ENCODE measurements at regions not wholly inside any gene's neighbourhood (a gene's known extent, or its start where the extent isn't known, plus 50 kb on each side); places are given as distances from the start of the nearest gene placed in this dataset.
"Not testable (repeated sequence)": the region's sequence is repeated elsewhere in the genome, so short reads cannot be mapped to it uniquely, and the experiment has no call there.

- H3K27ac ChIP-seq (ENCODE audit: extremely low read length, insufficient read depth, low read length); H3K9me3 ChIP-seq (ENCODE audit: low read length); DNase-seq (ENCODE audit: low spot score); H3K9ac ChIP-seq (ENCODE audit: insufficient read depth, low read depth, low read length); H3K4me3 ChIP-seq (replicated peaks in 1 of 3; ENCODE audit: insufficient read depth in 1 of 3, low read depth in 2 of 3, low read length in 3 of 3); H3K79me2 ChIP-seq (ENCODE audit: insufficient read depth, low read length); intact Hi-C loops (cut with micrococcal nuclease; ENCODE audit: unreplicated experiment); H3K4me1 ChIP-seq (ENCODE audit: insufficient read depth, low read length); POLR2A ChIA-PET; FAIRE-seq; CTCF ChIA-PET (ENCODE audit: low intra/inter-chr PET ratio, low total read pairs); H4K20me1 ChIP-seq (ENCODE audit: insufficient read depth, low read length); H3K27me3 ChIP-seq (ENCODE audit: control insufficient read depth in 1 of 2, insufficient read depth in 2 of 2, low read length in 2 of 2); H3K36me3 ChIP-seq (replicated peaks in 1 of 2; ENCODE audit: control insufficient read depth in 1 of 2, insufficient read depth in 2 of 2, low read length in 2 of 2); BruUV-seq (replicated peaks); H3K4me2 ChIP-seq (ENCODE audit: low read depth, low read length); H2AFZ ChIP-seq (ENCODE audit: low read length); in situ Hi-C loops (cut with HindIII; ENCODE audit: extremely low pct_ligation_motif_present, low pct_unique_long_range_greater_than_20kb); ATAC-seq: not testable (repeated sequence)
These were observed 116.0 kb downstream of the PMAIP1 start for GRCh38 chr18:60015826-60016225.

DNA sequence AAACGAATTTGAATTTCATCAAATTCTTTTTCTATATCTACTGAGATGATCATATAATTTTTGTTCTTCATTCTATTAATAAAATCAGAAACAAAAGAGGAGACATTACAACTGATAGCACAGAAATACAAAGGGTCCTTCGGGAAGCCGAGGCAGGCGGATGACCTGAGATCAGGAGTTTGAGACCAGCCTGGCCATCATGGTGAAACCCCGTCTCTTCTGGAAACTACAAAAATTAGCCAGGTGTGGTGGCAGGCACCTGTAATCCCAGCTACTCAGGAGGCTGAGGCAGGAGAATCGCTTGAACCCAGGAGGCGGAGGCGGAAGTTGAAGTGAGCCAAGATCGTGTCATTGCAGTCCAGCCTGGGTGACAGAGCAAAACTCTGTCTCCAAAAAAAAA is 113.4 kb downstream of the PMAIP1 start:
- H3K27ac ChIP-seq (ENCODE audit: extremely low read length, insufficient read depth, low read length); POLR2A ChIA-PET; BruUV-seq (replicated peaks); H3K9me3 ChIP-seq (ENCODE audit: low read length); H3K9ac ChIP-seq (ENCODE audit: insufficient read depth, low read depth, low read length); FAIRE-seq; H3K4me1 ChIP-seq (ENCODE audit: insufficient read depth, low read length); H4K20me1 ChIP-seq (ENCODE audit: insufficient read depth, low read length); in situ Hi-C loops (cut with HindIII; ENCODE audit: extremely low pct_ligation_motif_present, low pct_unique_long_range_greater_than_20kb); H2AFZ ChIP-seq (ENCODE audit: low read length); intact Hi-C loops (cut with micrococcal nuclease; ENCODE audit: unreplicated experiment); ATAC-seq; DNase-seq (ENCODE audit: low spot score); H3K27me3 ChIP-seq (ENCODE audit: control insufficient read depth in 1 of 2, insufficient read depth in 2 of 2, low read length in 2 of 2); H3K4me2 ChIP-seq (ENCODE audit: low read depth, low read length); CTCF ChIA-PET (ENCODE audit: low intra/inter-chr PET ratio, low total read pairs); H3K4me3 ChIP-seq (replicated peaks in 1 of 3; ENCODE audit: insufficient read depth in 1 of 3, low read depth in 2 of 3, low read length in 3 of 3); H3K36me3 ChIP-seq (replicated peaks in 1 of 2; ENCODE audit: control insufficient read depth in 1 of 2, insufficient read depth in 2 of 2, low read length in 2 of 2); H3K79me2 ChIP-seq (ENCODE audit: insufficient read depth, low read length): not testable (repeated sequence)
- WGBS (ENCODE audit: low lambda C conversion rate) = 58% methylated on average over 9 of the region's 9 CpGs

- DNase-seq (ENCODE audit: low spot score) = no peak
- no peak for ATAC-seq
- in situ Hi-C loops (cut with HindIII; ENCODE audit: extremely low pct_ligation_motif_present, low pct_unique_long_range_greater_than_20kb) (no loop called here), intact Hi-C loops (cut with micrococcal nuclease; ENCODE audit: unreplicated experiment) (no loop called here)
- no peaks in the 10 kb centered on the region for H3K79me2 ChIP-seq (ENCODE audit: insufficient read depth, low read length)
- H3K4me3 ChIP-seq (replicated peaks in 1 of 3; ENCODE audit: insufficient read depth in 1 of 3, low read depth in 2 of 3, low read length in 3 of 3) = no peak overlapping the region
- H3K36me3 ChIP-seq (replicated peaks in 1 of 2; ENCODE audit: control insufficient read depth in 1 of 2, insufficient read depth in 2 of 2, low read length in 2 of 2) = no peaks in the 10 kb centered on the region
- no peaks in the 10 kb centered on the region for H3K27me3 ChIP-seq (ENCODE audit: control insufficient read depth in 1 of 2, insufficient read depth in 2 of 2, low read length in 2 of 2)
- H3K27ac ChIP-seq (ENCODE audit: extremely low read length, insufficient read depth, low read length) = no peak overlapping the region
- H3K4me1 ChIP-seq (ENCODE audit: insufficient read depth, low read length) = no peaks in the 10 kb centered on the region
- ChIA-PET CTCF (ENCODE audit: low intra/inter-chr PET ratio, low total read pairs) (no interaction called here), POLR2A (no interaction called here)
- WGBS (ENCODE audit: low lambda C conversion rate) = 69% methylated on average over 35 of the region's 35 CpGs
- FAIRE-seq = no peak
- no peak overlapping the region for H3K9ac ChIP-seq (ENCODE audit: insufficient read depth, low read depth, low read length)
- no peaks in the 10 kb centered on the region for H4K20me1 ChIP-seq (ENCODE audit: insufficient read depth, low read length)
- H3K9me3 ChIP-seq (ENCODE audit: low read length) = no peaks in the 10 kb centered on the region
- no peak overlapping the region for H2AFZ ChIP-seq (ENCODE audit: low read length)
- H3K4me2 ChIP-seq (ENCODE audit: low read depth, low read length) = no peak overlapping the region
- BruUV-seq (replicated peaks) = no TSS peak
- TF ChIP-seq, protein P1, sequence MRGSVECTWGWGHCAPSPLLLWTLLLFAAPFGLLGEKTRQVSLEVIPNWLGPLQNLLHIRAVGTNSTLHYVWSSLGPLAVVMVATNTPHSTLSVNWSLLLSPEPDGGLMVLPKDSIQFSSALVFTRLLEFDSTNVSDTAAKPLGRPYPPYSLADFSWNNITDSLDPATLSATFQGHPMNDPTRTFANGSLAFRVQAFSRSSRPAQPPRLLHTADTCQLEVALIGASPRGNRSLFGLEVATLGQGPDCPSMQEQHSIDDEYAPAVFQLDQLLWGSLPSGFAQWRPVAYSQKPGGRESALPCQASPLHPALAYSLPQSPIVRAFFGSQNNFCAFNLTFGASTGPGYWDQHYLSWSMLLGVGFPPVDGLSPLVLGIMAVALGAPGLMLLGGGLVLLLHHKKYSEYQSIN (CRISPR knock-in tag; IDR thresholded peaks at IDR 0.05; ENCODE audit: borderline replicate concordance) = no peak
- no peak for TF ChIP-seq LRRFIP1 (CRISPR knock-in tag; conservative IDR thresholded peaks at IDR 0.05)
- no peak for TF ChIP-seq STAT5B (CRISPR knock-in tag; IDR thresholded peaks at IDR 0.05)
- TF ChIP-seq, protein P2, sequence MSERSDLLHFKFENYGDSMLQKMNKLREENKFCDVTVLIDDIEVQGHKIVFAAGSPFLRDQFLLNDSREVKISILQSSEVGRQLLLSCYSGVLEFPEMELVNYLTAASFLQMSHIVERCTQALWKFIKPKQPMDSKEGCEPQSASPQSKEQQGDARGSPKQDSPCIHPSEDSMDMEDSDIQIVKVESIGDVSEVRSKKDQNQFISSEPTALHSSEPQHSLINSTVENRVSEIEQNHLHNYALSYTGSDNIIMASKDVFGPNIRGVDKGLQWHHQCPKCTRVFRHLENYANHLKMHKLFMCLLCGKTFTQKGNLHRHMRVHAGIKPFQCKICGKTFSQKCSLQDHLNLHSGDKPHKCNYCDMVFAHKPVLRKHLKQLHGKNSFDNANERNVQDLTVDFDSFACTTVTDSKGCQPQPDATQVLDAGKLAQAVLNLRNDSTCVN (CRISPR knock-in tag; IDR thresholded peaks at IDR 0.05; ENCODE audit: borderline replicate concordance) = no peak
- no peak for TF ChIP-seq PBX3 (CRISPR knock-in tag; IDR thresholded peaks at IDR 0.05; ENCODE audit: borderline replicate concordance)
- no peak for TF ChIP-seq ZFP41 (CRISPR knock-in tag; IDR thresholded peaks at IDR 0.05; ENCODE audit: borderline replicate concordance)
These were observed 111.2 kb downstream of the PMAIP1 start for GRCh38 chr18:60010984-60011383.
